ENCODE measurements at regions not wholly inside any gene's neighbourhood (a gene's known extent, or its start where the extent isn't known, plus 50 kb on each side); places are given as distances from the start of the nearest gene placed in this dataset.

DNA sequence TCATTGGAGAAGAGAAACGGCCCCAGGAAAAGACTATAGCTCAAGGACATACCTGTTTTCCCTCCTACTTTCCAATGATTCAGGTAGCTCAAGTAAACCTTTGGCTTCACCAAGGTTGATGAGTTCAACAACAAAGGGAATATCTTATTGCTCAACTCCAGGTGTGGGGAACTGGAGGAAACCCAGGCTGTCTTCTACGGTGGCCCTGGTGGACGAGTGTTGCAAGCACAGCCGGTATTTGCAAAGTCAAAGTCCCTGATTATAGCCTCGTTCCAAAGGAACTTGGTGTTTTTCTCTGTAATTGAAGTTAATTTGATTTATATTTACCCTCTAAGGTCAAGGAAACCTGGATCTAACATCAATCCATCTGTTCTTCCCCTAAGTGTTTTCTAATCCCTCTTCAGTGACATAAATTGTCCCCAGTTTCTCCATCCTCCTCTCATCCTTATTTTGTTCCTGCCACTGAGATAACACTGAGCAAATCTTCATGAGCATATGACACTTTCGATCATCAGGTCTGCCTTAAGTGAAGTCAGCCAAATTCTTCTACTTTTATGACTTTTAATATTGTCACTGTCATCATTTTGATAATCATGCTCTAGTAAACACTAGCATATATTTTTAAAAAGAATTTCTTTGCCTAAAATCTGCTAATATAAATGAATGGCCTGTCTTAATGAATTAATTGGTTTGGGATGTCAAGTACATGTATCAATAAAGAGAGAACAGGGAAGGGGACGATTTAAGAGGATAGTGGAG lies 174.6 kb upstream of the TBX3 start:
- TF ChIP-seq EP300 (IDR thresholded peaks at IDR 0.05): no peak
- TF ChIP-seq, protein P1, sequence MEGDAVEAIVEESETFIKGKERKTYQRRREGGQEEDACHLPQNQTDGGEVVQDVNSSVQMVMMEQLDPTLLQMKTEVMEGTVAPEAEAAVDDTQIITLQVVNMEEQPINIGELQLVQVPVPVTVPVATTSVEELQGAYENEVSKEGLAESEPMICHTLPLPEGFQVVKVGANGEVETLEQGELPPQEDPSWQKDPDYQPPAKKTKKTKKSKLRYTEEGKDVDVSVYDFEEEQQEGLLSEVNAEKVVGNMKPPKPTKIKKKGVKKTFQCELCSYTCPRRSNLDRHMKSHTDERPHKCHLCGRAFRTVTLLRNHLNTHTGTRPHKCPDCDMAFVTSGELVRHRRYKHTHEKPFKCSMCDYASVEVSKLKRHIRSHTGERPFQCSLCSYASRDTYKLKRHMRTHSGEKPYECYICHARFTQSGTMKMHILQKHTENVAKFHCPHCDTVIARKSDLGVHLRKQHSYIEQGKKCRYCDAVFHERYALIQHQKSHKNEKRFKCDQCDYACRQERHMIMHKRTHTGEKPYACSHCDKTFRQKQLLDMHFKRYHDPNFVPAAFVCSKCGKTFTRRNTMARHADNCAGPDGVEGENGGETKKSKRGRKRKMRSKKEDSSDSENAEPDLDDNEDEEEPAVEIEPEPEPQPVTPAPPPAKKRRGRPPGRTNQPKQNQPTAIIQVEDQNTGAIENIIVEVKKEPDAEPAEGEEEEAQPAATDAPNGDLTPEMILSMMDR (IDR thresholded peaks at IDR 0.05): no peak

All from A549 (cell line).